NOMO-1 (cell line): ENCODE measurements at regions not wholly inside any gene's neighbourhood (a gene's known extent, or its start where the extent isn't known, plus 50 kb on each side); places are given as distances from the start of the nearest gene placed in this dataset.
"Not testable (repeated sequence)": the region's sequence is repeated elsewhere in the genome, so short reads cannot be mapped to it uniquely, and the experiment has no call there.

ENCODE experiments used
- DNase-seq, 2 experiments: peaks; one replicate each; lab custom pipeline; 2025; ENCODE audit not compliant: unreplicated experiment in 2 of 2; lab: John Stamatoyannopoulos, UW

GRCh38 chr5:112570708-112571444, 151.8 kb upstream of the EPB41L4A start:
- no peak for DNase-seq

DNA sequence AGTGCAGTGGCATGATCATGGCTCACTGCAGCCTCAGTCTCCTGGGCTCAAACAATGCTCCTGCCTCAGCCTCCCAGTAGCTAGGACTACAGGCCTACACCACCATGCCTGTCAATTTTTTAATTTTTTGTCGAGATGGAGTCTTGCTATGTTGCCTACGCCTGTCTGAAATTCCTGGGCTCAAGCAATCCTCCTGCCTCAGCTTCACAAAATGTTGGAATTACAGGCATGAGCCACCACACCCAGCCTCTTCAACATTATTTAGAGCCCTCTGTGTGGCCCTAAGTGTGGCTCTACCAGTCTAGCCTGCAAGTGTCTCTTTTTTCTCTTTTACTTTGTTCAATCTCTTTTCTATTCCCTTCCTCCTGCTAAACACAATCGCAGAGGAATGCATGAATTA, 154.4 kb upstream of the EPB41L4A start:
- DNase-seq: no peak

DNA sequence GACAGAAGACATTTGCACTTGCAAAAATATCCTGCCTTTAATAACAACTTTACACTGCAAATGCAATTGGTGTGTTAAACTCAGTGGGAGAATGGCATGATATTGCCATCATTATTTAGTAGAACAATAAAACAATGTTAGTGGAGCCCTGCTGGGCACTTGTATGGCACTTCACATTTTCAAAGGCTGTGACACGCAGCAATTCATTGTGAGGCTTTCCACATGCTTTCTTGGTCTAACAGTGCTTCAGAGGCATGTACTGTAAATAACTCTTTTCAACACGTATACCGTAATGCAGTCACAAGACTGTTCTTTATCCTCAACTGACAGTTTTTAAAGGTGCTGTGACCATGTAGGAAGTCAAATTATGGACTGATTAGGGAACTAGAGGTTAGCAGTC, 155.5 kb upstream of the EPB41L4A start:
- peak in 1 of 2 experiments; percentile 25 for DNase-seq

GRCh38 chr5:112576298-112576925, 157.3 kb upstream of the EPB41L4A start:
- DNase-seq: no peak

DNA sequence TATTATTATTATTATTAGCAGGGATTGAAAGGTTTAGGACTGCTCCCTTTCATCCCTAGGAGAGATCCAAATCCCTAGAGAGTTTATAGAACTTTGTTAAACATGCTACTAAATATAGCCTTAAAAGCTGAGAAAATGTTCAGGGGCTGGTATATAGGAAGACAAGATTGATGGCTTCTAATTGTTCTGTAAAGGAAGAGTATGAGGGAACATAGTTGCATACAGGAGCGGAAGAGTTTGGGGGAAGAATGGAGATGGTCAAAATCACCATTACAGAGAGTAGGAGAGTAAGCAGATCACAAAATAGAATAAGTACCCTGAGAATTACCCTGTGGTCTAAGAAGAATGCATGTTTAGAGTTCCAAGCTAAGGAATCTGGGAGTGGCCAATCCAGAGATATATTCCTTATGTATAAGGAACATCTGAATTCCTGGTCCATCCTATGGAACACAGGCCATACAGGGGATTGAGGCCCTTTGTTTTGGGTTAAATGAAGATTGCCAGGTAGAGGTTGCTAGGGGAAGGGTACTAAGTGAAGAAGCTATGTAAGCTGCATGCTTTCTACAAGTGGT, 158.0 kb upstream of the APC start:
- DNase-seq: no peak

- DNase-seq: no peak
Measured at GRCh38 chr5:112581811-112582320, 155.8 kb upstream of the APC start.

DNA sequence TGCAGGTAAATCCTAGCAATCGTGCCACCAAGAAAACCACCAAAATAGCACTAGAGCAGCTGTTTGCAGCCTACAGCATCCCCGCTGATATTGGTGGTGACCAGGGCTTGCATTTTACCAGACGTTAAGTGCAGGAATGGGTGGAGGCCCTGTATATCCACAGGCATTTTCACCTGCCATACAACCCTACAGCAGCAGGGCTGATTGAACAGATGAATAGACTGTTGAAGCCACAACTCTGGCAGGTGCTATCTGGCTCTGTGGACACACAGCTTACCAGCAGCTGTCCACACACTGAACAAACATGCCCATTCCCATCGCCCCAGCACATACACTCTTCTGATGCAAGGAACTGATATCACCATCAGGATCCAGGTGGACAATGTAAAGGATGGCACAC, 154.5 kb upstream of the APC start:
- DNase-seq: no peak

DNA sequence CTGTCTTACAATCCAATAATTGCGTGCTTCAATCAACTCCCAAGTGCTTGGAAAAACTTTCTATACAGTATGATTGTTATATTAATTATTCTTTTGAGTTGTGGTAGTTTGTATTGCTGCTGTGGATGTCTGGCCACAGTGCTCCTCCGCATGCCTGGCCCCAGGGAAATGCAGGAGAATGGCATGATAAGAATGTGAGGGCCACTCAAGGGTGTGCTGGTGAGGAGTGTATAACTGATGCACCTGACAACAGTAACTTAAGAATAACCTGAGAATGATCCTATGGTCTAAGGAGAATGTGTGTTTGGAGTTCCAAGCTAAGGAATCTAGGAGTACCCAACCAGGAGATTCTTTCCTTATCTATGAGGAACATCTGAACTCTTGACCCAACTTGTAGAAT, 152.9 kb upstream of the APC start:
- no peak for DNase-seq

DNA sequence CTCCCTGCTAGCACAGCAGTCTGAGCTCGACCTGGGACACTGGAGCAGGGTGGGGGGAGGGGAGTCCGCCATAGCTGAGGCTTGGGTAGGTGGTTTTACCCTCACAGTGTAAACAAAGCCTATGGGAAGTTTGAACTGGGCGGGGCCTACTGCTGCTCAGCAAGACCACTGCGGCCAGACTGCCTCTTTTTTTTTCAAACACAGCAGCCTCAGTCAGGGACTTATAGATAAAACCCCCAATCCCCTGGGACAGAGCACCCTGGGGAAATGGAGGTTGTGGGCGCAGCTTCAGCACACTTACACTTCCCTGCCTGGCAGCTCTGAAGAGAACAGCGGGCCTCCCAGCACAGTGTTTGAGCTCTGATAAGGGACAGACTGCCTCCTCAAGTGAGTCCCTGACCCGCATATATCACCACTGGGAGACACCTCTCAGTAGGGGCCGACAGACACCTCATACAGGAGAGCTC, 151.1 kb upstream of the APC start:
- DNase-seq: no peak

- not testable (repeated sequence) for DNase-seq
Measured at GRCh38 chr5:112590858-112591257, 146.8 kb upstream of the APC start.

DNA sequence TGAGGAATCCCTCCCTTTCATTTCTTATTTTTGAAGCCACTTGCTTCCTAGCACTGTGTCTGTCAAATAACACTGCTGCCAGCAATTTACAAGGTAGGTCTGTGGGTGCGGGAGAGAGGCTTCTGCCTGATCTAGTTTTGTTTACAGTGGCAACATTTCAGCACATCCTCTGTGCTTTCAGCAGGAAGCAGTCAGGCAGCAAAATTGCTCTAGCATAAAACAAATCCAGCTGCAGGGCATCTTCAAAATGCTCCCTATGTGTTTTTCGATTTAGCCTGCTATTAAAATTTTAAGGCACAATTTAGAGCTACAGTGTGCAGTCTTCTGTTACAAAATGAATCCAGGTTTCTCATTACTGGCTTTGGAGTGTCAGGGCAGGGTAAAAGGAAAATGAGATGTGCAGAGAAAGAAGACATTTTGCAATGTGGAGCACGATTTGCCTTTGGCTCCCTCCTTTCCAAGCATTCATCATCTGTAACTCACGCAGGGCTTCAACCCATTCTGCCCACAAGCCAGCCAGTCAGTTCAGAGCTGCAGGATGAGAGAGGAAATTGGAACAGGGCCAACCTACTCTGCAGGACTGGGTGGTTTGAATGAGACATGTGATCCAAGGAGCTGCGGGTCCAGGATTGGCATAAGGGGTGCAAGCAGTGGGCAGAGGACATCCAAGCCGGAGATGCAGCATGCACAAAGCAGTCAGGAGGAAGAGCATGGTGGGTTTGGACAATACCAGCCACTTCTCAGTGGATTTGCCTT, 143.4 kb upstream of the APC start:
- no peak for DNase-seq

GRCh38 chr5:112594941-112595340, 142.7 kb upstream of the APC start:
- DNase-seq: no peak

DNA sequence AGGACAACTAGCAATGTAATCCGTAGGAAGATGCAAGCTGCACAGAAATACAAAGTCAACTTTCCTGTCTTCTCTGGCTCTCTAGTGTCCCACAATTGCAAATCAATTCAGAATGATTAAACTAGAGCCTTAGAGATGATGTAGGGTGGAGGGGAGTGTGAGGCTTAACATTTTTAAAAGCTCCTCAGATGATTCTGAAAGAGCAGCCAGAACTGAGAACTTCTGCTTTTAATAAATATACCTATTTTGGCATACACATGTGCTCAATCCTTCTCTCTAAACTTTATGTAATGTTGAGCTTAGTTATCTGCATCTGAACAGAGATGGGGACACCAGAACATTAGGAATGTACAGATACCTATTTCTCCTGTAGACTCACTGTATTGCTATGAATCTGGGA, 139.9 kb upstream of the APC start:
- DNase-seq: no peak

GRCh38 chr5:112600510-112600909, 137.2 kb upstream of the APC start:
- not testable (repeated sequence) for DNase-seq

DNA sequence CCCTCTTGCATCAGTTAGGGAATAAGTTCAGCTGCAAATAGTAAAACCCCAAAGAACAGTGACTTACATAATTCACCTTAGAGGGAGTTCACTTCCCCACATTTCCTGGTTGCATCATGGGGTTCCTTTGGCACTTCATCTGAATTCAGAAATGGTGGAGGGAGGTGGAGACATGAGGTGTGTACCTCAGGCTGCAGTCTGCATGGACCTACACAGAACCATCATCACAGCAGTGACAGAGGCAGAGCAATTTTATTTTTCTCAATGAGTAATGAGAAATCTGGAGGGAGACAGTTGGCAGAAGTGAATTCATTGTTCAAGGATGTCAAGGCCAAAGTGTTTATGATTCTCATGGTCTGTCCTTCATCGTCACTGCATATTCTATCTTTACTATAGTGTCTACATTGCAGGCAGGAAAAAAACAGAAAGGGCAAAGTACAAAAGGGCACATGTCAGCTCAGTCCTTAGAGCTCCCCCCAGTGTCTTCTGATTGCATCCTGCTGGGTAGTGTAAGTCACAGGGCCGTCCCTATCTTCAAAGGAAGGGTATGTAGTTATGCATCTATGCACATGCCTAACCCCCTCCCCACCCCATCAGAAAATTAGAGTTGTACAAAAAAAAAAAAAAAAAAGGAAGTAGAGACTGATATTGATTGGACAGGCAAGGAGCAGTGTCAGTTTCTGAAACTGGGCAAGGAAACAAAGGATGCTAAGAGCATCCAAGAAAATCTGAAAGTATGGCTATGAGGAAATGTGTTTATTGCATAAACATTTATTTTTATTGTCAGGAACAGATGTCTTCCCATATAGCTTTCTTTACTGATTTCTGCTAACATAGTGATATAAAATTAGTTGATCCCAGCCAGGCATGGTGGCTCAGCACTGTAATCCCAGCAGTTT, 132.7 kb upstream of the APC start:
- peak; percentile 34 to 62 for DNase-seq

DNA sequence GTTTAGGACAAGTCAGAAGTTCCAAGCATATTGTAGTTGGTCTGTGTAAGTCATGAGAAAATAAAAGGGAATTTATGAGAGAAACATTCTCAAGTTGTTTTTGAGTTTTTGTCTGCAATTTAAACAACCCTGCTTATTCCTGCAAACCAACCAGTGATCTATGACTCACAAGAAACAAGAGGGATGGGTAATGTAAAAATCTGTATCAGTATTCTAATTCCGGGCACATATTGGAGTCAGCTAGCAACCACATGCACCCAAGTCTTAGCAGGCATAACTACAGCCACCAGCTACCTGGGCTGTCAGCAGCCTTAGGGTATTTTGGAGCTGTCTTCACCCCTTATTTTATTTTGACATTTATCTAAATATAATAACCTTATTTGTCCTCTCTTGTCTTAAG, 128.7 kb upstream of the APC start:
- DNase-seq: no peak

GRCh38 chr5:112612663-112613062, 125.0 kb upstream of the APC start:
- DNase-seq: no peak

GRCh38 chr5:112614285-112614684, 123.4 kb upstream of the APC start:
- DNase-seq: no peak

DNA sequence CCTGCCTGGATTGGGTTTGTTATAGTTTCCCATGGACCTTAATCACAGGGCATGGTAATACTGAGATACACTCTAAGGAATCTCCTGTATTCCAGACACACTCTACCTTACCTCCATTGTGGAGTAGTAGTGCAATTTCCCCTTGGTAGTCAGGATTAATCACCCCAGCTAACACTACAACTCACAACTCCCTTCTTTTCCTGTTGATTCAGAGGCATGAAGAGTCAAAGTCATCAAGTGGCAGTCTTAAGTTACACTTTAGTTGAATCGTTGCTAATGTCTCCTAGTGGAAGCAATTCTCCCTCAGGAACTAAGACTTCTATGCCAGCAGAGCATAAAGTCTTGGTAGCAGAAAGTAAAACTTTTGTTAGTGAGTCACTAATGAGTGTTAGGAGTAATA, 122.7 kb upstream of the APC start:
- no peak for DNase-seq
